DOHH2 (cell line): ENCODE measurements at regions not wholly inside any gene's neighbourhood (a gene's known extent, or its start where the extent isn't known, plus 50 kb on each side); places are given as distances from the start of the nearest gene placed in this dataset.

ENCODE experiments used
- CTCF ChIP-seq: fragments of 200-600 bp; sonication (generic); IDR thresholded peaks from one replicate; pipeline ENCODE4 v1.5.1; 2014; ENCODE audit warnings: antibody characterized with exemption, mild to moderate bottlenecking, low read depth, low read length; ENCODE audit not compliant: poor library complexity, severe bottlenecking
- EZH2phosphoT487 ChIP-seq: fragments of 200-600 bp; sonication (generic); IDR thresholded peaks from 2 replicates; pipeline ENCODE4 v1.6.1; 2017; ENCODE audit warnings: borderline replicate concordance, mild to moderate bottlenecking, antibody characterized with exemption, low read length, moderate library complexity, mixed read lengths

- TF ChIP-seq CTCF (no peak), EZH2phosphoT487 (no peak)
Observed at GRCh38 chr2:16010011-16010410, 69.7 kb downstream of the MYCN start.
